Mesenteric fat pad (tissue), 1 donor: ENCODE measurements at regions not wholly inside any gene's neighbourhood (a gene's known extent, or its start where the extent isn't known, plus 50 kb on each side); places are given as distances from the start of the nearest gene placed in this dataset.

Experiments
- DNase-seq: peaks from one replicate; pipeline ENCODE4 v3.0.0-alpha.2; 2020; ENCODE audit warnings: low spot score
- donor health status: DM: yes; HTN: yes; CAD: no.

DNA sequence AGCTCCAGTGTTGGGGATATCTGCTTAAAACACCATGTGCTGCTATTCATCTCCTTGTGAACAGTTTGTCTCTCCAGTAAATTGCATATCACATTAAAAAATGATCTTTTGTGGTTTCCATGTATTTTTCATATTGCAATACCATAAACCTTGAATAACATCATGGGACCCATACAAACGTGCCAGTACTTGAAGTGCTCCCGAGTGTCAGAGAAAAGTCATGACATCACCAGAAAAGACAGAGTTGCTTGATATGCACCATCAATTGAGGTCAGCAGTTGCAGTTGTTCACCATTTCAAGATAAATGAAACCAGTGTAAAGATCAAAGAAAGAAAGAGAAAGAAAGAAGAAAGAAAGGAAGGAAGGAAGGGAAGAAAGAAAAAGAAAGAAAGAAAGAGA, 278.6 kb downstream of the ZNF621 start:
- DNase-seq, result no peak

DNA sequence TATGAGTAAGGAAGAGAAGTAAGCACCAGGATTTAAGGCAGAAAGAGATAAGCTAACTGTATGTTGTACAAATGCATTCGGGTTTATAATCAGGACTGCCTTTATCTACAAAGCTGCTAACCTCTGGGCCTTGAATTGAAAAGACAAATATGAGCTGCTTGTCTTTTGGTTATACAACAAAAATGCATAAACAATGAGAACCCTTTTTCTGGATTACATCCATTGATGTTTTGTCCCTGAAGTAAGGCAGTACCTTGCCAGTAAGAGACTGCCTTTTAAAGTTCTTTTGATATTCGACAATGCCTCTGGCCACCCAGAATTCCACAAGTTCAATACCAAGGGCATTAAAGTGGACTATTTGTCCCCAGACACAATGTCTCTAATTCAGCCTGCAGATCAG, 280.7 kb downstream of the ZNF621 start:
- no peak for DNase-seq

DNA sequence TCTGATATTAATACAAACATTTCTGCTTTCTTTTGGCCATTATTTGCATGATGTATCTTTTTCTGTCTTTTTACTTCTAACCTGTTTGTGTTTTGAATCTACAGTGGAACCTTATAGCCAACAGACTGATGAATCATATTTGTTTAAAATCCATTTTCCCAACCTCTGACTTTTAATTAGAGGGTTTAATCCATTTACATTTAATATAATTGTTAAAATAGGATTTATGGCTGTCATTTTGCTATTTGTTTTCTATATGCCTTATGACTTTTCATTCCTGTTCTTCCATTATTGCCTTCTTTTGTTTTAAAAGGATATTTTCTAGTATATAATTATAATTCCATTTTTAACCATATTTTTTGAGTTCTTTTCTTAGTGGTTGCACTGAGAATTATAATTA, 286.1 kb downstream of the ZNF621 start:
- DNase-seq, result no peak

DNA sequence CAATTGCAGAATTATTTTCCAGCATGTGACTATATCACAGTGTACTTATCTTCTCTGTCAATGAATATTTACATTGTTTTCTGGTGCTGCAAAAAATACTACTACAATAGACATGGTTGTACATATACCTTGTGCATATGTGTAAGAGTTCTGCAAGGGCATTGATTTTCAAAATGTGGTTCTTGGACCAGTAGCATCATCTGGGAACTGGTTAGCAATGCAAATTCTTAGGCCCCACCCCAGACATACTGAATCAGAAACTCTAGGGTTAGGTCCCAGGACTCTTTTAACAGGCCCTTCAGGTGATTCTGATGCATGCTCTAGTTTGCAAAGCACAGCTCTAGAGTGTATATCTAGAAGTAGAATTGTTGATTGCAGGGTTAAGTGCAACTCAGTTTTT, 292.3 kb downstream of the ZNF621 start:
- no peak for DNase-seq

DNA sequence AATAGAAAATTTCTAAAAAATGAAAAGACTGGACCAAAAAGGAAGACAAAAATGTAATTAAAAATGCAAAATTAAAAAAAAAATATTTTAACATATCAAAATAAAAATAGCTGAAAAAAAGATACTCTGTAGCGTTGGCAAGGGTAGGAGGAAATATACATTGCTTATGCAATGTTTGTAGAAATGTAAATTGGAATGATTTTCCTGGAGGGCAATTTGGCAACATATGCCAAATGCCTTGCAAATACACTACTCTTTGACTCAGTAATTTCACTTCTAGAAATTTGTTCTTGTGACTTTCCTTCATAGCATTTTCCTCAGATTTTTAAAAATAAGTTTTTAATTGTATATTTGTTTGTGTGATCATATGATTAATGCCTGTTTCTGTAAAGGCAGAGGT, 296.6 kb downstream of the ZNF621 start:
- no peak for DNase-seq

DNA sequence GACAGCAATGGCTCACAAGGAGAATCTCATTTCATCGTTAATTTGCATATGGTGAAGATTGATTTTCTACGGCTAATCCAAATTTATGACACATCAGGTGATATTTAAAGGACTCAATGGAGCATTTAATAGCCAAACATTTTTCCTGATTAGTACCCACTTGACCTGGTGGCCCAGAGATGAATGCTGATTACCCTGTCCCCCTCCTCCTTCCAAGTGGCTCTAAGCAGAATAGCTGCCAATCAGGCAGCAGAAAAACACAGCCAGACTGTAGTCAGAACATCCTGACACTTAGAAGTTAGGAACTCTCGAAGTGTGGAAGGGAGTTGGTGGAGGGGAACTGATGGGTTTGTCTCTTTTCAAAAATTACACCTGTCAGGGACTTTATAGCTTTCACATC, 302.5 kb downstream of the ZNF621 start:
- no peak for DNase-seq

DNA sequence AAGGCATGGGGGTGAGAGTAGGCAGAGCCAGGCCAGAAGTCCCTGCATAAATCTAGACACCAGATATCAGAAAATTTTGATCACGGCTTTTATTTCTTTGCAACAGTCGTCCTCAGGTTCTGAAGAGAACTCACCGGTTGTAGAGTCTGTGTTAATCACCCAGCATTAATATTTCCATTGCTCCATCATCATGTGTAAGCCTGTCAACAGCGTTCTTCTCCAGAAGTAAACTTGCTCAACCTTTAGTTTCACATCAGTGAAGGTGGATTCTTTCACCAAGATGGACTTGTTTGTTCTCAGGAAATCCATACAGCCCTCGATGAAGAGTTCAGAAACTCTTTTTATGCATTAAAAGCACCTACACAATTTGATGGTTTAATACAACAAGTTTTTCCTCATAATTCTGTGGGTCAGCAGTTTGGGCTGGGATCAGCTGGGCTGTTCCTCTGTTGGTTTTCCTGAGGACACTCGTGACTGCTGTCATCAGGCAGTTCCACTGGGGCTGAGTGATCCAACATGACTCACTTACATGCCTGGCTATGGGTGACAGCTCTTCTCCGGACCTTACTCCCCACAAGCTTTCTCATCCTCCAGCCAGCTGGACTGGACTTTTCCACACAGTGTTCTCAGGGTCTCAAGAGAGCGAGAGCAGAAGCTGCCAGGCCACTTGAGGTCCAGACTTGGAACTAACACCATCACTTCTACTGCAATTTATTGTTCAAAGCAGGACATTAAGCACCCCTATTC, 303.4 kb downstream of the ZNF621 start:
- no peak for DNase-seq

DNA sequence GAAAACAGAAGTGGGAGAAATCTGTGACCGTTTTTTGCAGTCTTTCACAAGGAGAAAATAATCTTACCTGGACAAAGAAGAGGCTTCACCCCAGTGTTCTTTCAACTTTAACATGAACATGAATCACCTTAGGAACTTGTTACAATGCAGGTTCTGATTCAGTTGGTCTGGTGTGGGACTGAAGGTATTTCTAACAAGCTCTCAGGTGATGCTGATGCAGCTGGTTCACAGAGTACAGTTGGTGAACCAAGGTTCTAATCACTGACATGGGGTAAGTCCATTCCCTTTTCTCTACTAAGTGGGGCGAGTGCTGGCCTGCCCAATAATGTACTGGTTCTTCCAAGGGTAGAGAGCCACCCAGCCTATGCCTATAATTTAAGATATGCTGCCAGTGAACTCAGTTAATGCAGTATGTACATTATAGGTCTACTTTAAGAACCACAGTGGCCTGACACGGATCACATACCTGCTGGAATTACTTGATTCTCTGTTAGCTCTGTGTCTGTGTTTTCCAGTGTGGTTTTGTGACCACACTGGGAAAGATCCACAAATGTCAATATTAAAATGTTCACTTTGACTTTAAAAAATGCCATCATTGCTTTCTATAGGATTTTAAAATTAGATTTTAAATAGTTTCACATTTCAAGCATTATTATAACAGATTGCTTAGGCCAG, 304.1 kb downstream of the ZNF621 start:
- DNase-seq, result no peak

DNA sequence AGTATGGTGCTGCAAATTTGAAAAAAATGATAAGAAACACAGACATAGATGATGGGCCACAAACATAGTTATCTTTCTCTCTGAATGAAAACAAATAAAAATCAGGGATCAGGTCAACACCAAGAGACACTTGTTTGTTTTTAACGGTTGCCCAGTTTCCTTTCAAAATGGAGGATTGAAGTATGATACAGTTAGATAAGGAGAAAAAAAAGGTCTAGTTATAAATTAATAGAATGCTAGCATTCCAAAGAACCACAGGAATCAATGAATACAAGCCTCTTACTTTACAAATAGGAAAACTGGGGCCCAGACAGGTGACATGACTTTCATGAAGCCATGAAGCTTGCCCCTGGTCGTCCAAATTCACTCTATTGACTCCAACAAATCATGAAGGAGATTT, 305.1 kb downstream of the ZNF621 start:
- no peak for DNase-seq

DNA sequence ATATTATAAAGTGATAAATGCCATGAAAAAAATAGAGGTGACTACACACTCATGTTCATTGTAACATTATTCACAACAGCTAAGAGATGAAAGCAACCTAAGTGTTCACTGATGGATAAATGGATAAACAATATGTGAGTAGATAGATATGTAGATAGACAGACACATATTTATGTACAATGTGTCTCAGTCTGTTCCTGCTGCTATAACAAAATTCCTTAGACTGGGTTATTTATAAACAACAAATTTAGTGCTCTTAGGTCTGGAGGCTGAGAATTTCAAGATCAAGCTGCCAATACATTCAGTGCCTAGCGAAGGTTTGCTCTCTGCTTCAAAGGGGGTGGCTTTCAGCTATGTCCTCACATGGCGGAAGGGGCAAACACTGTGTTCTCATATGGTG, 312.5 kb downstream of the ZNF621 start:
- DNase-seq, result no peak

DNA sequence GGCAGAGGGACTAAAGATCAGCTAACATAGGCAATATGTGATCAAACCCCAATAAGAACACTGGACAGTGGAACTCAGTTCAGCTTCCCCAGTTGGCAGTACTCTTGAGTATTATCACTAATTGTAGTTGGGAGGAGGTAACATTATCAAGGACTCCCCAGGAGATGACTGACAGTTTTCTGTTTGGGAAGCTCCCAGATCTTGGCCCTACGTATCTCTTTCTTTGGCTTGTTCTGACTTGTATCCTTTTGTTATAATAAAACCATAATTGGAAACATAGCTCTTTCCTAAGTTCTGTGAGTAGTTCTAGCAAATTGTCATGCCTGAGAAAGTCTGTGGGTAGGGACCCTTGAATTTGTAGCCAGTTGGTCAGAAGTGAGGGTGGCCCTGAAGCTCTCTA, 316.4 kb downstream of the ZNF621 start:
- no peak for DNase-seq

DNA sequence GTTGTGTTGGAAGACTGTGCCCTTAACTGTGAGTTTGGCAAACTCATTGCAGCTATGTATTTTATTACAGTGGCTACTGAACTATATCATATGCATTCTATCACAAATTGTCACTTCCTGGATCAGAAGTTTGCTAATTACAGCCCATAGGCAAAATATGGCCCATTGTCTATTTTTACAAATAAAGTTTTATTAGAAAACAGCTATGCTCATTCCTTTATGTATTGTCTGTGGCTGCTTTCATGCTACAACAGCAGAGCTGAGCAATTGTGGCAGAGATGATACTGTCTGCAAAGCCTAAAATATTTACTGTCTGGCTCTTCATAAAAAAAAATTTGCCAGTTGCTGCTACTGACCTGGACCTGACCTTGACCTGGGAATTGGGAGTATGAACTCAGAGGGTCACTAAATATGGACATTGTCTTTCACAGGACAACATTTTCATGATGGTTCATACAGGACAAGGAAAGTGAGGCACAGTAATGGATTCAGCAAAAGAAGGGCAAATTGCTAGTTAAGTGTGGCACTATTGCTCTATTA, 316.9 kb downstream of the ZNF621 start:
- DNase-seq, result no peak

DNA sequence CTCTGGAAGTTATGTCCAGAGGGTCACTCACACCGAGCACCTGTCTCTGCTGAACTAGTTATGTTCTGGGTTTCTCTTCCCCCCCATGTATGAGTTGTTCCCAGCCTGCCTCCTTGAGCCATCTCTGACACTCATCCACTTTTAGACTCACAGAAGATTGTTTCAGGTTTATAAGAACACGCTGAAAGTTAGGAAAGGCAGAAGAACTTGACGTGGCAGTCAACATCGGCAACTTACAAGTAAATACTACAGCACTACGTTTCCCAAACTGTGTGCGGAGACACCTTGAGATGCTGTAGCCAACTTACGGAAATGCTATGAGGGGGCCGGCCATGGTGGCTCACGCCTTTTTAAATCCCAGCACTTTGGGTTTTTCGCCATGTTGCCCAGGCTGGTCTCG, 318.0 kb downstream of the ZNF621 start:
- no peak for DNase-seq

DNA sequence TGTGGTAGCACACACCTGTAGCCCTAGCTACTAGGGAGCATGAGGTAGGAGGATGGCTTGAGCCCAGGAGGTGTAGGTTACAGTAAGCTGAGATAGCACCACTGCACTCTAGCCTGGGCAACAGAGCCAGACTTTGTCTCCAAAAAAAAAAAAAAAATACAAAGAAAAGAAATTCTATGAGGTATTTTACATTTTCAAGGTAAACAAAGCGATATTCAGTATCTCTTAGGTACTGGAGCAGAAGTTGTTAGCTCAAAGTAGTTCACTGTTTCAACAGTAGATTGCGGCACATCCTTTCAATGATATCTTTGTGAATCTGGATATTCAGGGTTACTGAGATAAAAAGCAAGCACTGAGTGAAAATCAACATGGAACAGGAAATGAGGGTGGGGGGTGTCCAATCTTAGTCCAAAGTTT, 318.5 kb downstream of the ZNF621 start:
- DNase-seq, result no peak

DNA sequence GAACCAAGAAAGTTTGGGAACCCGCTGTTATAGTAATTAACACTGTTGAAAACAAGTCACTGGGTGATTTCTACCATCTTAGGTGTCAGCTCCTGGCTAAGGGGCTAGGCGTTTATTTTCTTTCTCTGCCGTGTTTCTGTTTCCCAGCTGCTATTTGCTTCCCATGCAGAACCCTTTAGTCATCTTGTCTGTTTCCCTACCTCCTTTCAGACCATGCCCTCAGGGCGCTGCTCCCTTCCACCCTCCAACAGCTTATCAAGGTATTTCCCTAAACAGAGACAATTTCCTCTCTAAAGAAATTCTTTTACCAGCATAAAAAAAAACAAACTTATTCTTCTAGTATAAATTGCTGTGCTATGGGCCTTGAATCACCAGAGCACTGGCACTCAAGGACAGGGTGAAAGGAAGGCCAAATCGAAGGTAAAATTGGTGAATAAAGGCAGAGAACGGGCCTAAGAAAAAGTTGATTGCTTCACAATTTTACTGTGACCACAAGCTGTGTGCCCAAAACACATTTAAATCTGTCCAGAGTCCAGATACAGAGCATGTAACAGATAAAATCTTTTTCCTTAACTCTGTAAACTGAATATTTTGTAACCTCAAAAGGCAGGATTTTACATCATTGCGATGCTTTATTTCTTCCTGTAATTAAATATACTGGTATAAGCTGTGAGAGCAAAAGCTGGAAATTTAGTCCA, 319.2 kb downstream of the ZNF621 start:
- DNase-seq, result no peak

DNA sequence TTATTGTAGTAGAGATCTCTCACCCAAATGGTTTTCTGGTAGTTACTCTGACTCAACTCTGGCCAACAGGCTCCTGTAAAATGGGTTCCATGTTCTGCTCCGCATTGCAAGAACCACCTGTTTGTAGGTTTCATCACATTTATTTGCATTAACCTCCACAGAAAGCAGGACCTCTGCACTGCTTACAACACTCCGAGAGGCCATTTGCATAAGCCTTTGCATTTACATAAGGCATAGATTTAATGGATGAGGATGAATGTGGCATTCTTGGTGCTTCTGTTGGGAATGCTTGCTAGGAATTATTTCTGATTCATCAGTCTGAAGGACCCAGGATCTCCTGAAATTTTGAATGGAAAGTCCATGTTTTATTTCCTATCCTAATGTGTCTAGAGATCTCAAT, 320.1 kb downstream of the ZNF621 start:
- DNase-seq, result no peak

DNA sequence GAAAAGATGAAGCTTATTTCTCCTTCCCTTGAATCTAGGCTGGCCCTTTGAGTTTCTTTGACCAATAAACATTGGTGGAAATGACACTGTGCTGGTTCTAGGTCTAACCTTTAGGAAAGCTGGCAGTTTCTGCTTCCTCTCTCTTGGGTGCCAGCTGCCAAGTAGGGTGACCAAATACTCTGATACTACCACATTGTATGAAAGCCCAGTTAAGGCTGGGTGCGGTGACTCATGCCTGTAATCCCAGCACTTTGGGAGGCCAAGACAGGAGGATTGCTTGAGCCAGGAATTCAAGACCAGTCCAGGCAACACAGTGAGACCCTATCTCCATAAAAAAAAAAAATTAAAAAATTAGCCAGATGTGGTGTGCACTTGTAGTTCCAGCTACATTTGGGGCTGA, 320.7 kb downstream of the ZNF621 start:
- no peak for DNase-seq

DNA sequence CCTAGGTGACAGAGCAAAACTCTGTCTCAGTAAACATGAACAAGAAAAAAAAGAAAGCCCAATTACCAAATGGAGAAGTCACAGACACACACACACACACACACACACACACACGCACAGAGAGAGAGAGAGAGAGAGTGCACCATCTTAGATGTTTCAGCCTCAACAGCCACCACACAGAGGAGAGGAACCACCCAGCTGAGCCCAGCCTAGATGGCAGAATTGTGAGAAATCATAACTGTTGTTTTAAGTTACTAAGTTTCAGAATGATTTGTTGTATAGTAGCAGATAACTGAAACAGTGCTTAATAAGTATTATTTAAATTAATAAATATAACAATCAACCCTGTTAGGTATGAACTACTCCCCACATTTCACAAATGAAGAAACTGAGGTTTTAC, 321.2 kb downstream of the ZNF621 start:
- DNase-seq, result no peak

DNA sequence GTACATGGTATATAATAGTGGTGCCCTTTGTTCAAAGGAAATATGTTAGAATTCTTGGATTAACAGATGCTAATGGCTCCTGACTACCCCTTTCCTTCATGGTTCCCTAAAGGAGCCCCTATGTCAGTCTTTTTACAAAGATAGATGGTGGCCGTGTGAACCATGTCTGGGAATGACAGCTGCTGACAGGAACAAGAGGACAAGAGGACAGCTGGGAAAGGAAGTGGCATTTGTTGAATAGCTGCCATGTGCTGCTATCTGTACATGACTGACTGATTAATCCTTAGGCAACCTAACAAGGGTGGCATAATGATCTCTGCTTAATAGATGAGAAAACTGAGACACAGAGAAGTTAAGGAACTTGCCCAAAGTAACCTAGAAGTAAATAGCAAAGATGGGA, 321.7 kb downstream of the ZNF621 start:
- no peak for DNase-seq

DNA sequence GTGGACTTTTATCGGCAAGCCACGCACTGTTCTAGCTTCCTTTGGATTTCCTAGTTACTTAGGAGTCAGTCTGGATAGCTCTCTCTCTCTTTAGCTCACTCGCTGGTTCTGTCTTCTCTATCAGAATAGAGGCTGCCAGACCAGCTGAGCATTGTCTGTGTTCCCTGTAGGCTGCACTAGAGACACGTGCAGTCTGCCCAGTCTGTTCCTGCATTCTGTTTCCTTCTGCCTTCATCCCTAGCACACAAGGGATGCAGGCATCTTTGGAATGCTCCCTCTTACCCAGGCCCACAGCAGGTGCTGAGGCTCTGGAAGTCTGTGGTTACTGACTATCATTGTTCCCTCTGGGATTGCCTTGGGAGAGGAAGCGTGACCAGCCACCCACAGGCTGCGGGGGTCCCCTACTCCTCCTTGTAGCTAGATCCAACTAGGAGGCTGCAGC, 322.8 kb downstream of the ZNF621 start:
- no peak for DNase-seq

DNA sequence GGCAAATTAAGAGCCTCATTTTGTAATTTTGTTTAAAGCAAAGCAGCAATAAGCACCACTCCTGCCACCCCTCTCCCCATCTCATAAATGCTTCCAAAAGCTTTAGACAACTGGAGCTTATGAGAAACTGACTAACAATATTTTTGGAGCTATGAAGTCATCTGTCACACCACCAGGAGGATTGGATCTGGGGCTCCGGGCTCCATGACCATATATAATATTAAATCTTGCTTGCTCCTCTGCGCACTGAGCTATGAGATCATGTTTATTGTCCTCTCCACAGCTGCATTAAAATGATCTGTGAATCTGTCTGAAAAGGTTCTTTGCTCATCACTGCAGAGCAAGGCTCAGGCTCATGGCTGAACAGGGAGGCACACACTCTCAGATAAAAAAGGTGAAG, 323.7 kb downstream of the ZNF621 start:
- DNase-seq, result no peak

DNA sequence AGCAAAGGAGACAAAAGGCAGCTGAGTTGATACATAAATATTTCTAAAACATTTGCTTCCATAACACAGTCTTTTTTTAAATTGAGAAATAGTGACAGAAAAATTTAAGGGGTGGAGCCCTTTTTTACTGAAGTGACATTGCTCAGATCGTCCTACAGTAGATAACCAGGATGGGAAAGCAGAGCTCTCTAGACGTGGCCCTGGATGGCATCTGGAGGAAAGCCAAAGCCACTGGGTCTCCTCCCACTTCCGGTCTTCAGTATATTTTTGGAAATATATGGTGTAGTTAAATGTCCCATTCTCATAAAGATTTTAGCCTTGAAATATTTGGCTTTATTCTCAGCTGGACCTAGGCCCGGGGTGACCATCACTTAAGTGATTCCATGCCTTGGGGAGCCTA, 326.1 kb downstream of the ZNF621 start:
- no peak for DNase-seq
